ENCODE measurements at regions not wholly inside any gene's neighbourhood (a gene's known extent, or its start where the extent isn't known, plus 50 kb on each side); places are given as distances from the start of the nearest gene placed in this dataset.
"Not testable (repeated sequence)": the region's sequence is repeated elsewhere in the genome, so short reads cannot be mapped to it uniquely, and the experiment has no call there.

GRCh38 chr3:75325716-75326115 lies 338.4 kb upstream of the FRG2C start:
- TF ChIP-seq, protein P1, sequence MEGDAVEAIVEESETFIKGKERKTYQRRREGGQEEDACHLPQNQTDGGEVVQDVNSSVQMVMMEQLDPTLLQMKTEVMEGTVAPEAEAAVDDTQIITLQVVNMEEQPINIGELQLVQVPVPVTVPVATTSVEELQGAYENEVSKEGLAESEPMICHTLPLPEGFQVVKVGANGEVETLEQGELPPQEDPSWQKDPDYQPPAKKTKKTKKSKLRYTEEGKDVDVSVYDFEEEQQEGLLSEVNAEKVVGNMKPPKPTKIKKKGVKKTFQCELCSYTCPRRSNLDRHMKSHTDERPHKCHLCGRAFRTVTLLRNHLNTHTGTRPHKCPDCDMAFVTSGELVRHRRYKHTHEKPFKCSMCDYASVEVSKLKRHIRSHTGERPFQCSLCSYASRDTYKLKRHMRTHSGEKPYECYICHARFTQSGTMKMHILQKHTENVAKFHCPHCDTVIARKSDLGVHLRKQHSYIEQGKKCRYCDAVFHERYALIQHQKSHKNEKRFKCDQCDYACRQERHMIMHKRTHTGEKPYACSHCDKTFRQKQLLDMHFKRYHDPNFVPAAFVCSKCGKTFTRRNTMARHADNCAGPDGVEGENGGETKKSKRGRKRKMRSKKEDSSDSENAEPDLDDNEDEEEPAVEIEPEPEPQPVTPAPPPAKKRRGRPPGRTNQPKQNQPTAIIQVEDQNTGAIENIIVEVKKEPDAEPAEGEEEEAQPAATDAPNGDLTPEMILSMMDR (IDR thresholded peaks at IDR 0.05): no peak
- no peak for TF ChIP-seq POLR2AphosphoS5 (IDR thresholded peaks at IDR 0.05)
- TF ChIP-seq POLR2A (IDR thresholded peaks at IDR 0.05): no peak
- WGBS: 73% methylated on average over 2 of the region's 2 CpGs
- no peaks in the 10 kb centered on the region for H3K36me3 ChIP-seq
- H3K9me3 ChIP-seq: no peaks in the 10 kb centered on the region
- H3K27me3 ChIP-seq (replicated peaks; ENCODE audit: insufficient read depth): no peaks in the 10 kb centered on the region
- no peak for DNase-seq (ENCODE audit: low spot score)
- no peak overlapping the region for H3K27ac ChIP-seq
- no peaks in the 10 kb centered on the region for H3K4me1 ChIP-seq (replicated peaks)
- intact Hi-C loops (cut with DNase I): no loop called here
- no peak overlapping the region for H3K4me3 ChIP-seq

DNA sequence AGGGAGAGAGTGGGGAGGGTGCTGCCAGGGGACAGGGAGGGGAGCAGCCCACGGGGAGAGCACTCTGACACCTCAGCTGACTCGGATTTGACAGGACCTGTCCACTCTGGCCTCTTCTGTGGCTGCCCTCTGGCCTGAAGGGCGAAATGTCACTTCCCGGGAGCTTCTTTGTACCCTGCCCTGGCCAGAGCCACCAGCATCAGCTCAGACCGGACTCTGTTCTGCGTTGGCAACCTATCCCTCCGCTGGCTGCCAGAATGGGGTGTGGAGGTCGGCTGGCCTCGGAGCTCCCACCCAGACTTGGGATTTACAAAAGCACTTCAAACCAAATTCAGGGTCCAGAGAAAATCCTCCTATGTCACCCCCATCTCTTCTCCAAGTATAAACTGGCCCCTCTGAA lies 336.7 kb upstream of the FRG2C start:
- no peaks in the 10 kb centered on the region for H3K36me3 ChIP-seq
- H3K4me1 ChIP-seq (replicated peaks): no peaks in the 10 kb centered on the region
- no peak for DNase-seq (ENCODE audit: low spot score)
- no peak overlapping the region for H3K27ac ChIP-seq
- H3K27me3 ChIP-seq (replicated peaks; ENCODE audit: insufficient read depth): no peaks in the 10 kb centered on the region
- 81% methylated on average over 9 of the region's 9 CpGs for WGBS
- TF ChIP-seq POLR2A (IDR thresholded peaks at IDR 0.05) (no peak), POLR2AphosphoS5 (IDR thresholded peaks at IDR 0.05) (no peak)
- TF ChIP-seq, protein P1 (IDR thresholded peaks at IDR 0.05): no peak
- H3K4me3 ChIP-seq: no peak overlapping the region
- intact Hi-C loops (cut with DNase I): no loop called here
- H3K9me3 ChIP-seq: no peaks in the 10 kb centered on the region

- no peaks in the 10 kb centered on the region for H3K9me3 ChIP-seq
- H3K4me1 ChIP-seq (replicated peaks): no peaks in the 10 kb centered on the region
- no peaks in the 10 kb centered on the region for H3K36me3 ChIP-seq
- TF ChIP-seq POLR2AphosphoS5 (IDR thresholded peaks at IDR 0.05) (no peak), POLR2A (IDR thresholded peaks at IDR 0.05) (no peak)
- TF ChIP-seq, protein P1 (IDR thresholded peaks at IDR 0.05): no peak
- intact Hi-C loops (cut with DNase I): no loop called here
- no peak for DNase-seq (ENCODE audit: low spot score)
- WGBS: 18% methylated on average over 4 of the region's 4 CpGs
- no peaks in the 10 kb centered on the region for H3K27me3 ChIP-seq (replicated peaks; ENCODE audit: insufficient read depth)
- H3K4me3 ChIP-seq: no peak overlapping the region
- no peak overlapping the region for H3K27ac ChIP-seq
Measured at GRCh38 chr3:75329476-75330097, 334.5 kb upstream of the FRG2C start.

DNA sequence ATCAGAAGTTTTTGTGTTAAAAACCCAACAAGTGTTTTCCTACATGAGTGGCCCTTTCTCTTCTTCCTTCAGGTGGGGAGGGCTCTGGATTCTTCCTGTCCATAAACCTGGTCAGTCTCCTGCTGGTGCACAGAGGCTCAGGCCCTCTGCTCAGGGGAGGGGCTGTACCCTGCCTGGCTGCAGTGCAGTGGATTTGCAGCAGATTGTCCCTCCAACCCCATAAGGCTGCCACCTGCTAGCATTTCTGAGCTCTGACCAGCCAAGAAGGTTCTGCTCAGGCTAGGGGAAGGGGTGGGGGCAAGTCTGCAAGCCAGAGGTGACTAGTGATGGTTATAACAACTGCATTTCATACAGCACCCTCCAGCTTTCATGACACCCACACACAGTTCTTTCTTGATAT lies 333.7 kb upstream of the FRG2C start:
- H3K36me3 ChIP-seq; H3K27ac ChIP-seq; H3K4me3 ChIP-seq; H3K9me3 ChIP-seq; intact Hi-C loops (cut with DNase I); H3K4me1 ChIP-seq (replicated peaks); DNase-seq (ENCODE audit: low spot score); H3K27me3 ChIP-seq (replicated peaks; ENCODE audit: insufficient read depth): not testable (repeated sequence)

DNA sequence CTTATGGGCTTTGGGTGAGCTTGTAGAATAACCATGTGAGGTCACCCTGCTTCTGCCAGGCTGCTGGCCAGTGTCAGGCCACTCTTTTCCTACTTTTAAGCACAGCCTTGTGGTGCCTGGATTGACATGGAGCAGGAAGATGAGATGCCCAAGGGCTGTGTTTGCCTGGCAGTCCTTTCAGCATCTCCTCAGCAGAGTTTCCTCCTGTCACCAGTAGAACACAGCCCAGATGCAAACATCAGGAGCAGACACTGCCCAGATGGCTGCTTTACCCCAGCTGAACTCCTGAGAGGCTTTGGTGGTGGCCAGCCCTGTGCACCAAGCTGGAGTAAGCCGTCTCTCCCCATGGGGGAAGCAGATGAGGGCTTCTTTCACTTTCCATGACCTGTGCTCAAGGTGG lies 332.0 kb upstream of the FRG2C start:
- intact Hi-C loops (cut with DNase I); H3K4me3 ChIP-seq; DNase-seq (ENCODE audit: low spot score); H3K27me3 ChIP-seq (replicated peaks; ENCODE audit: insufficient read depth); H3K27ac ChIP-seq; H3K36me3 ChIP-seq; H3K4me1 ChIP-seq (replicated peaks); H3K9me3 ChIP-seq: not testable (repeated sequence)
- 100% methylated on average over 1 of the region's 1 CpG for WGBS

- WGBS: 7% methylated on average over 2 of the region's 2 CpGs
- TF ChIP-seq POLR2AphosphoS5 (IDR thresholded peaks at IDR 0.05) (no peak), POLR2A (IDR thresholded peaks at IDR 0.05) (no peak)
- TF ChIP-seq, protein P1 (IDR thresholded peaks at IDR 0.05): no peak
- no peaks in the 10 kb centered on the region for H3K36me3 ChIP-seq
- H3K4me1 ChIP-seq (replicated peaks): no peaks in the 10 kb centered on the region
- H3K27ac ChIP-seq: no peak overlapping the region
- no peak for DNase-seq (ENCODE audit: low spot score)
- H3K4me3 ChIP-seq: no peak overlapping the region
- no peaks in the 10 kb centered on the region for H3K27me3 ChIP-seq (replicated peaks; ENCODE audit: insufficient read depth)
- H3K9me3 ChIP-seq: no peaks in the 10 kb centered on the region
- intact Hi-C loops (cut with DNase I): no loop called here
Measured at GRCh38 chr3:75332794-75333193, 331.3 kb upstream of the FRG2C start.

All from prostate gland (tissue), 2 donors.